Psoas muscle (tissue), 7 donors: ENCODE measurements at regions not wholly inside any gene's neighbourhood (a gene's known extent, or its start where the extent isn't known, plus 50 kb on each side); places are given as distances from the start of the nearest gene placed in this dataset.

Experiments
- ATAC-seq, 4 donors: fragments of 200-7000 bp; cut with Tn5 transposase; one replicate each; pipeline ENCODE4 v1.9.1; 2020; ENCODE audit warnings: moderate library complexity in 3 of 4, mild to moderate bottlenecking in 2 of 4
- DNase-seq, 2 donors: peaks; one replicate each; pipeline ENCODE4 v3.0.0-alpha.2; 2020
- H3K27ac ChIP-seq: fragments of 200-600 bp; one replicate; pipeline ENCODE4 v1.8.0; 2022
- H3K27me3 ChIP-seq, 3 donors: fragments of 200-600 bp in 1 of 3; one replicate each; pipeline versions ENCODE4 v1.6.1 to v1.8.0; 2013 to 2022; ENCODE audit warnings: low read length in 2 of 3, mild to moderate bottlenecking in 2 of 3, moderate library complexity in 1 of 3; ENCODE audit not compliant: insufficient read depth in 3 of 3
- H3K36me3 ChIP-seq, 2 donors: fragments of 200-600 bp in 1 of 2; one replicate each; pipeline versions ENCODE4 v1.6.1 to v1.8.0; 2013 to 2022; ENCODE audit warnings: low read depth in 1 of 2, mild to moderate bottlenecking in 1 of 2, moderate library complexity in 1 of 2; ENCODE audit not compliant: insufficient read depth in 1 of 2
- H3K4me1 ChIP-seq: fragments of 200-600 bp; one replicate; pipeline ENCODE4 v1.8.0; 2022
- H3K4me3 ChIP-seq: fragments of 200-600 bp; one replicate; pipeline ENCODE4 v1.8.0; 2022; ENCODE audit warnings: mild to moderate bottlenecking
- H3K9me3 ChIP-seq: fragments of 200-600 bp; one replicate; pipeline ENCODE4 v1.8.0; 2022
- CTCF ChIP-seq: fragments of 200-600 bp; IDR thresholded peaks from one replicate; pipeline ENCODE4 v1.8.0; 2022; ENCODE audit warnings: antibody characterized with exemption
- WGBS, 3 donors: extraction: QIAGEN DNeasy Blood & Tissue Kit; methylation state at CpG; one replicate each; pipeline versions ENCODE4 v1.1.6 to v1.1.7; 2013; 5-methylcytosine and 5-hydroxymethylcytosine counted together
- intact Hi-C, 2 donors: fragments of 100-400 bp; cut with DNase I; formaldehyde crosslinking; loops; one replicate each; pipeline versions ENCODE4 v1.11.0 to v1.14.2; 2022
- donor health status: healthy with polysubstance abuse.
- donor health status: DM: no; HTN: no; CAD: no; lungs with moderate emphysema.
- donor health status: Bipolar disorder and iron deficiency.
- donor health status: healthy.
- donor health status: DM: yes; HTN: yes; CAD: no.
- donor health status: DM: no; HTN: no; CAD: no.
- donor health status: DM: yes; HTN: yes; CAD: no.

GRCh38 chr14:66056926-66057552 is 429.1 kb upstream of the CCDC196 start:
- intact Hi-C loops = no loop called here
- H3K4me3 ChIP-seq = no peak overlapping the region
- no peak for TF ChIP-seq CTCF
- DNase-seq (no peak), ATAC-seq (no peak)
- H3K27me3 ChIP-seq = no peaks in the 10 kb centered on the region
- WGBS, 3 donors = 54 to 88% (median 86%) methylated on average over 1 of the region's 1 CpG
- no peaks in the 10 kb centered on the region for H3K36me3 ChIP-seq
- no peaks in the 10 kb centered on the region for H3K9me3 ChIP-seq
- no peak overlapping the region for H3K27ac ChIP-seq
- H3K4me1 ChIP-seq = no peaks in the 10 kb centered on the region

- Histone ChIP-seq H3K27me3 (no peaks in the 10 kb centered on the region), H3K4me3 (no peak overlapping the region), H3K36me3 (no peaks in the 10 kb centered on the region), H3K27ac (no peak overlapping the region), H3K9me3 (no peaks in the 10 kb centered on the region), H3K4me1 (no peaks in the 10 kb centered on the region)
- ATAC-seq (no peak), DNase-seq (no peak)
- intact Hi-C loops = no loop called here
- 80 to 83% (median 82%) methylated on average over 5 of the region's 5 CpGs for WGBS, 3 donors
- no peak for TF ChIP-seq CTCF
Measured at GRCh38 chr14:66065188-66065587, 421.0 kb upstream of the CCDC196 start.

GRCh38 chr14:66066981-66067776 is 419.0 kb upstream of the CCDC196 start:
- Histone ChIP-seq H3K27ac (no peak overlapping the region), H3K4me1 (no peaks in the 10 kb centered on the region), H3K4me3 (no peak overlapping the region), H3K9me3 (no peaks in the 10 kb centered on the region), H3K27me3 (peaks cover 0 to 6% (median 0%) of the 10 kb centered on the region in 3 donors), H3K36me3 (no peaks in the 10 kb centered on the region)
- 78 to 86% (median 82%) methylated on average over 9 of the region's 9 CpGs for WGBS, 3 donors
- ATAC-seq (no peak), DNase-seq (no peak)
- intact Hi-C loops = no loop called here
- no peak for TF ChIP-seq CTCF

- Histone ChIP-seq H3K27ac (no peak overlapping the region), H3K4me3 (no peak overlapping the region), H3K36me3 (no peaks in the 10 kb centered on the region), H3K27me3 (peaks cover 0 to 6% (median 0%) of the 10 kb centered on the region in 3 donors), H3K9me3 (no peaks in the 10 kb centered on the region), H3K4me1 (no peaks in the 10 kb centered on the region)
- ATAC-seq (no peak), DNase-seq (no peak)
- intact Hi-C loops = no loop called here
- WGBS, 3 donors = 90 to 95% (median 91%) methylated on average over 2 of the region's 2 CpGs
- TF ChIP-seq CTCF = no peak
Measured at GRCh38 chr14:66069036-66069435, 417.1 kb upstream of the CCDC196 start.
